SK-N-SH (cell line): ENCODE measurements at regions not wholly inside any gene's neighbourhood (a gene's known extent, or its start where the extent isn't known, plus 50 kb on each side); places are given as distances from the start of the nearest gene placed in this dataset.

ENCODE experiments used
- CHD2 ChIP-seq: fragments of 150-350 bp; IDR thresholded peaks from 2 replicates; pipeline ENCODE4 v1.6.1; 2018; ENCODE audit warnings: low read length; ENCODE audit not compliant: partially characterized antibody
- EP300 ChIP-seq, 2 experiments: IDR thresholded peaks; 2 replicates each; pipeline versions ENCODE4 v1.4.0 to v1.6.1; 2012; ENCODE audit warnings: borderline replicate concordance in 1 of 2, low read depth in 1 of 2, low read length in 1 of 2
- EZH2phosphoT487 ChIP-seq: fragments of 200-600 bp; sonication (generic); IDR thresholded peaks from 2 replicates; pipeline ENCODE4 v1.6.1; 2017; ENCODE audit warnings: low read depth, mixed run types, mild to moderate bottlenecking, antibody characterized with exemption, moderate library complexity, borderline replicate concordance
- FOXJ3 ChIP-seq: sonication (generic); formaldehyde crosslinking; IDR thresholded peaks from 2 replicates; pipeline ENCODE4 v1.5.1; 2020; ENCODE audit warnings: mild to moderate bottlenecking, missing genetic modification reagents
- GATA2 ChIP-seq: sonication (generic); formaldehyde crosslinking; IDR thresholded peaks from 2 replicates; pipeline ENCODE4 v1.5.0; 2020; ENCODE audit warnings: mild to moderate bottlenecking, missing genetic modification reagents
- JUND ChIP-seq: IDR thresholded peaks from 2 replicates; pipeline ENCODE4 v1.4.0; 2012
- SIN3A ChIP-seq: IDR thresholded peaks from 2 replicates; pipeline ENCODE4 v1.6.1; 2012; ENCODE audit warnings: low read depth, mild to moderate bottlenecking, low read length, moderate library complexity, borderline replicate concordance
- SMC3 ChIP-seq: IDR thresholded peaks from 2 replicates; pipeline ENCODE4 v1.6.1; 2012; ENCODE audit warnings: low read depth, low read length, improper control_type of control experiment
- YY1 ChIP-seq: IDR thresholded peaks from 2 replicates; pipeline ENCODE4 v1.4.0; 2012; ENCODE audit warnings: low read depth, mild to moderate bottlenecking
- TF ChIP-seq, protein P1 (sequence below): fragments of 200-600 bp; sonication (generic); IDR thresholded peaks from 2 replicates; pipeline ENCODE4 v1.6.1; 2017; ENCODE audit warnings: antibody characterized with exemption, mild to moderate bottlenecking, moderate library complexity
- TF ChIP-seq, protein P2 (sequence below): IDR thresholded peaks from 2 replicates; pipeline ENCODE4 v1.4.0; 2012; ENCODE audit warnings: low read depth

DNA sequence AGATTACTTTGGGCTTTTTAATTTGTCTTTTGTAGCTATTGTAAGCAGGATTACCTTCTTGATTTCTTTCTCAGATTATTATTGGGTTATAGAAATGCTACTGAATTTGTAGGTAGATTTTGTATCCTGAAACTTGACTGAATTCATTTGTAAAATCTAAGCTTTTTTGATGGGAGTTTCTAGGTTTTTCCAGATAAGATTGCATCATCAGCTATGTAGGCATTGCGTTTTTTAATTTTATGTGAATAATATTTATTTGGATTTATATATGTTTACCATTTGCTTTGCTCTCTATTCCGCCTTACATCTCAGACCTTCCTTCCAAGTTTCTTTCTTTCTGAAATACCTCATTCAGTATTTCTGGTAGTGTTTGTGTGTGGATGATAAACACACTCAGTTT is 351.7 kb upstream of the ANKRD30A start:
- TF ChIP-seq SMC3 = no peak
- TF ChIP-seq, protein P1, sequence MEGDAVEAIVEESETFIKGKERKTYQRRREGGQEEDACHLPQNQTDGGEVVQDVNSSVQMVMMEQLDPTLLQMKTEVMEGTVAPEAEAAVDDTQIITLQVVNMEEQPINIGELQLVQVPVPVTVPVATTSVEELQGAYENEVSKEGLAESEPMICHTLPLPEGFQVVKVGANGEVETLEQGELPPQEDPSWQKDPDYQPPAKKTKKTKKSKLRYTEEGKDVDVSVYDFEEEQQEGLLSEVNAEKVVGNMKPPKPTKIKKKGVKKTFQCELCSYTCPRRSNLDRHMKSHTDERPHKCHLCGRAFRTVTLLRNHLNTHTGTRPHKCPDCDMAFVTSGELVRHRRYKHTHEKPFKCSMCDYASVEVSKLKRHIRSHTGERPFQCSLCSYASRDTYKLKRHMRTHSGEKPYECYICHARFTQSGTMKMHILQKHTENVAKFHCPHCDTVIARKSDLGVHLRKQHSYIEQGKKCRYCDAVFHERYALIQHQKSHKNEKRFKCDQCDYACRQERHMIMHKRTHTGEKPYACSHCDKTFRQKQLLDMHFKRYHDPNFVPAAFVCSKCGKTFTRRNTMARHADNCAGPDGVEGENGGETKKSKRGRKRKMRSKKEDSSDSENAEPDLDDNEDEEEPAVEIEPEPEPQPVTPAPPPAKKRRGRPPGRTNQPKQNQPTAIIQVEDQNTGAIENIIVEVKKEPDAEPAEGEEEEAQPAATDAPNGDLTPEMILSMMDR = no peak
- TF ChIP-seq GATA2 = no peak
- TF ChIP-seq SIN3A = no peak
- TF ChIP-seq, protein P2, sequence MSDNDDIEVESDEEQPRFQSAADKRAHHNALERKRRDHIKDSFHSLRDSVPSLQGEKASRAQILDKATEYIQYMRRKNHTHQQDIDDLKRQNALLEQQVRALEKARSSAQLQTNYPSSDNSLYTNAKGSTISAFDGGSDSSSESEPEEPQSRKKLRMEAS = no peak
- TF ChIP-seq JUND = no peak
- TF ChIP-seq YY1 = no peak
- no peak for TF ChIP-seq FOXJ3 (CRISPR knock-in tag)
- no peak for TF ChIP-seq CHD2
- TF ChIP-seq EZH2phosphoT487 = no peak
- TF ChIP-seq EP300 (IDR thresholded peaks at IDR 0.05; ENCODE audit: borderline replicate concordance in 1 of 2, low read depth in 1 of 2, low read length in 1 of 2) = no peak
